ENCODE measurements at regions not wholly inside any gene's neighbourhood (a gene's known extent, or its start where the extent isn't known, plus 50 kb on each side); places are given as distances from the start of the nearest gene placed in this dataset.

- TF ChIP-seq CTCF (IDR thresholded peaks at IDR 0.05; ENCODE audit: low read depth, low read length): no peak
- no peak for TF ChIP-seq POLR2A (IDR thresholded peaks at IDR 0.05; ENCODE audit: extremely low read depth, insufficient read length)
These were observed 59.6 kb upstream of the ZNF599 start for GRCh38 chr19:34832581-34833112.
